DMS153 (cell line): ENCODE measurements at regions not wholly inside any gene's neighbourhood (a gene's known extent, or its start where the extent isn't known, plus 50 kb on each side); places are given as distances from the start of the nearest gene placed in this dataset.
"Not testable (repeated sequence)": the region's sequence is repeated elsewhere in the genome, so short reads cannot be mapped to it uniquely, and the experiment has no call there.

ENCODE experiments used
- DNase-seq: peaks from one replicate; lab custom pipeline; 2025; lab: John Stamatoyannopoulos, UW

DNA sequence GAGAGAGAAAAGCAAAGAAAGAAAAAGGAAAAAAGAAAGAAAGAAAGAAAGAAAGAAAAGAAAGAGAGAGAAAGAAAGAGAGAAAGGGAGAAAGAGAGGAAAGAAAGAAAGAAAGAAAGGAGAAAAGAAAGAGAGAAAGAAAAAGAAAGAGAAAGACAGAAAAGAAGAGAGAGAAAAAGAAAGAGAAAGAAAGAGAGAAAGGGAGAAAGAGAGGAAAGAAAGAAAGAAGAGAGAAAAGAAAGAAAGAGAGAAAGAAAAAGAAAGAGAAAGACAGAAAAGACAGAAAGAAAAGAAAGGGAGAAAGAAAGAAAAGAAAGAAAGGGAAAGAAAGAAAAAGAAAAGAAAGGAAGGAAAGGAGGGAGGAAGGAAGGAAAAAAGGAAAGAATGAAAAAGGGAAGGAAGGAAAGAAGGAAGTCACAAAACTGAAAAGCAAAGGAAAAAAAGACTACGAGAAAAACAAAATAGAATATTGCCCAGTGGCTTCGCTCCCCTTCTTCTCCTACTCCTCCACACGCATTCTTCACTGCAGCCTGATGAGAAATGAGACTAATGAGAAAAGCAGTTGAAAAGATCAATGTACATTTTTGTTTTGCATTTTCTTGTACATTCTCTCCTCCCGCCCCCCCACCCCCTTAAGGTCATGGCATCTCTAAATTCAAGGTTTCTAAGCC is 170.0 kb downstream of the SOD2 start:
- DNase-seq: no peak

GRCh38 chr6:159521962-159522361 is 171.1 kb downstream of the SOD2 start:
- DNase-seq: no peak

DNA sequence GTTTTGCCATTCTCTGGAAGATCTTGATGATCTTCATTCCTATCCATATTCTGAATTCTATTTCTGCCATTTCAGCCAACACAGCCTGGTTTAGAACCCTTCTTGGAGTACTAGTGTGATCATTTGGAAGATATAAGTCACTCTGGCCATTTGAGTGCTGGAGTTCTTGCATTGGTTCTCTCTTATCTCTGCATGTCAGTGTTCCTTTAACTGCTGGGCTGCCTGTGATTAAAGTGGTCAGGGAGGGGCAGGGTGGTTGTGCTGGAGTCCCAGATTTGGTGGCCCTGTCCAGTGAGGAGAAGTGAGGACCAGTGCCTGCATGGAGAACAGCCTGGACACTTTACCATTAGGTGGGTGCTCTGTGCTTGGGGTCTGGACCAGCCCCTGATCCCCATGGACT is 173.0 kb downstream of the SOD2 start:
- no peak for DNase-seq

GRCh38 chr6:159515811-159516210 is 177.2 kb downstream of the SOD2 start:
- DNase-seq: not testable (repeated sequence)

DNA sequence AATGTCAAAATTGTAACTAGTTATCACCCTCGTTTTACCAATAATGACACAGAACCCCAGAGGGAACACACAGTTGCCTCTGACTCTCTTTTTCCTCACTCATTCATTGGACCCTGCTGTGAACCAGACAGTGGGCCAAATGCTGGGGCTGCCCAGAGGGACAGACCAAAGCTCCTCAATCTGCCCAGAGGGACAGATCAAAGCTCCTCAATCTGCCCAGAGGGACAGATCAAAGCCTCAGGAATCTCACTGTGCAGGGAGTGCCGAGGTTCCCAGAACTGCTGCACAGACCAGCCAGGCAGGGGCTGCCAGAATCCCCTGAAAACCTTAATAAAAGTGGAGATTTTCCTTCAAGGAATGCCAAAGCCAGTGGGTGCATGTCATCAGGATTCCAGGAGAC is 179.1 kb downstream of the SOD2 start:
- no peak for DNase-seq

- no peak for DNase-seq
These were observed 179.8 kb downstream of the SOD2 start for GRCh38 chr6:159513074-159513720.

DNA sequence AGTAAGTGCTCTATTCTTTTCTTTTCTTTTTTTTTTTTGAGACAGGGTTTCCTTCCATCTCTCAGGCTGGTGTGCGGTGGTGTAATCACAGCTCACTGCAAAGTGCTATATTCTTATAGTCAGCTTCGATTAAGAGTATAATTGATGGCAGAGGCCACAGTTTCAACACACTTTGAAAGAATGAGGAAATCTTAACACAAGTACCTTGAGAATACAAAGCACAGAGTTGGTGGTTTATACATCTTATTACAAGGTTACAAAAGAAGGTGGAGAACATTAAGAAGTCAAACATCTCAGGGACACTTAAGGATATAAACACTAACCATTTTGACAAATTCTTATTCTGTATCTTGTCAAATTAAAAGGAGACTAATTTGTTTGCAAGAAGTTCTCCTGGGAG is 180.5 kb downstream of the SOD2 start:
- DNase-seq: no peak

- no peak for DNase-seq
These were observed 180.9 kb downstream of the SOD2 start for GRCh38 chr6:159512104-159512503.

DNA sequence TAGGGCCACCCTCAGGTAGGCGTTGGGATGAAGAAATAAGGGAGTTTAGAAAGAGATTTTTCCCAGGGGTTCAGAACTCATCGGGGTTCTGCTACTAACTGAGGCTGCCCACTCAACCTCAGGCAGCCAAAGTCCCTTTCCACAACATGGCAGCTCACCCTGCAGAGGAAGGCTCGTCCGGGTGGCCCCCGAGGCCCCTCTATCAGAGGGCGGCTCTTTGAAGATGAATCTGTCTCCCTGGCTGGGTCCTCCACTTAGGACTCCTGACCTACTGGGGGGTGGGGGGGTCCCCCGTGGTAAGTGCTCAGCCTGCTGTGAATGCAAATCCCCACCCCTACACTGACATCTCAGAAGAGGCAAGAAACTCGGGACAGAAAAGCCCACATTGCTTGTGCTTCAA is 182.9 kb downstream of the SOD2 start:
- DNase-seq: no peak

GRCh38 chr6:159508931-159509330 is 184.1 kb downstream of the SOD2 start:
- DNase-seq: no peak

GRCh38 chr6:159506048-159506447 is 187.0 kb downstream of the SOD2 start:
- DNase-seq: no peak

GRCh38 chr6:159505140-159505922 is 187.7 kb downstream of the SOD2 start:
- DNase-seq: no peak

- no peak for DNase-seq
These were observed 191.5 kb downstream of the SOD2 start for GRCh38 chr6:159501558-159501957.

DNA sequence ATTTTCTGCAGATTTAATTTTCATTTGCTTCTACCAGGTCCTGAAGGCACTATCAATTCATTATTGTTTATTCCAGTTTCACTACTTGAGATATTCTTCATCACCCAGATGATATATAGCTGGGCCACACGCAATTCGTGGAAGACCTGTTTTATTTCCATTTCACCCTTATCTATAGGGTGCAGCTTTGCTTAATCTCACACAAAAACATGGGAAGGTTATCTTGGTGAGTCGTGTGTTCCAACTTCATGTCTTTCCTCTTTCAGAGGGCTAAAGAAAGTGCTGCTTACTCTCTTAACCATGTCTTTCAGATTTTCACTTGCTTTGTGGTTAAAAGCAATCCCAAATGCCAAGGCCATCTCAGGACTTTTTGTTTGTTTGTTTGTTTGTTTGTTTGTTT is 194.0 kb downstream of the SOD2 start:
- DNase-seq: no peak

GRCh38 chr6:159494586-159494972 is 198.5 kb downstream of the SOD2 start:
- DNase-seq: no peak

DNA sequence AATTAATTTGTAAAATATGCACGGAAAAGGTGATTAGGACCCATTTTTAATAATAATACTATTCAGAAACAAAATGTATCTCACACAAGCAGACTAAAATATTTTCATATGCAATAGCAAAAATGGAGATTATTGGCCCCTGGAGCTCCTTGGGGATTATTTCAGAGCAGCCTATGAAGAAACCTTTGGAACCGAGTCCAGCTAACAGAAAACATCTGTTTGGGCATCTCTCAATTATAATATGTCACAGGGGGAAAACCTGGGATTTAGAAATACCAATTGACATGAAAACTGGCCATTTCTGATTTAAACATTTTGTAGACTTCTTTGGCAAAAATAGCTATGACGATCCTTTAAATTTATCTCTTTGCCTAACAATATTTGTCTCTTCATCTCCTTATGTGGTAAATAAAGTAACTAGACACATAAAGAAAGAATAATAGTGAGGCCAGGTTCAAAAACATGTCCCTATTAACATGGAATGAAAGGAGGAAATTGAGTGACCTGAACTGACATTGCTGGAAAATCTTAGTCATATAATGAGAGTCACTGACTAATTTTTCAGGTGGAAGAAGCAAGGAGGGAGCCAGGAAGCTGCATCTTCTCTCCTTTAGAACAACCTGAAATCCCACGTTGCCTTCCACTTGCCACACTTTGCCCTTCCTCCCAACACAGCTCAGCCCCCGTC is 199.0 kb downstream of the SOD2 start:
- no peak for DNase-seq

DNA sequence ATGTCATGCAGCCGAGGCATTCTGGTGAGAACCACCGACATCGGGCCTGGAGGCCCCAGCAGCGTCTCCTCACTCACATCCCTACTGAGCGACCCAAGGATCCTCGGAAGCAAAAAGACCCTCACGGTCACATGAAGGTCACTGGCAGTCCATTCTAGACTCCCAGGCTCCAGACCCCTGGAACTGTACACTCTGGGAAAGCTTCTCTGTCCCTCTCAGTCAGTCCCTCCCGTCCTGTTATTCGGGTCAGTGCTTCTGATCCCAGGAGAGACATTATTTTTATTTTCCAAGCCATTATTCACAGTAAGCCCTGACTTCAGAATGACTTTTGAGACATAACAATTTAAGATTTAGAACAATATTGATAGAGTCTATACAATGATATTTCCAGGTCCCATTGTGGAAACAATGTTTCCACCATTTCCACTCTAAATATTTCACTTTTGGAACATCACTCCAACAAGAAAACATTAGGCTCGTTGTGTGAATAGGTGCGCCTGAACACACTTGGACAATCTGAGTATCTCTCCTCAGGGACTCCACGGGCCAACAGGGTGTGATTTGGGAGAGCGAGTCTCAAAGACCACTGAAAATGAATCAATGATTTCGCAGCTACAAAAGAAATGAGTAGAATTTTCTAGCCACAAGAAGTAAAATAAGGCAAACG is 199.7 kb downstream of the SOD2 start:
- DNase-seq: no peak

DNA sequence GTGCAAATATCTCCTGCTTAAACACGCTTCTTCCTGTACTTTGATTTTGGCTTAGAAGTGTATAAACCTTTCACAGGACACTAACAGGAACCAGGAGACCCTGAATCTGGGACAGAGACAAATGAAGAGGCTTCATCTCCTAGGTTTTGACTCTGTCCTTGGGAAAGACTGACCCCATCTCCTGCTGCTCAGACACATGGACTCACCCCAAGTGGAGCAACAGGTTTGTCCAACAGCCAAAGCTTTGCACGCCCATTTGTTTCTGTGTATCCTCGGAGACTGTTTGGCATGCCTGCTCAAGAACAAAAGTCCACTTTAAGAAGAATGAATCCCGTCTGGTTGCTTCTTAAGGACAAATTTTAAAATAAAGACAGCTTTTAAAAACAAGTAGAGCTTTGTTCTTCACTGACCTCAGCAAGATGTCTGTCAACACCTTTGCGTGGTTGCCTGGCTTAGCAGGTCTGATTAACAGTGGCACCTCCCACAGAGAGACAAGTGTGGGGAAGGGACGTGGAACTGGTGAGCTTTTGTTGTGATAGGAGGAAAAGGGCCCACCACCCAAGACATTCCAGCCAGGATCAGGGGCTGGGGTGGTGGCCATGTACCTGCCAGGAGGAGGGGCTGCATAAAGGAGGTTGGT is 202.6 kb downstream of the SOD2 start:
- DNase-seq: no peak

GRCh38 chr6:159487636-159488035 is 205.4 kb downstream of the SOD2 start:
- DNase-seq: no peak

DNA sequence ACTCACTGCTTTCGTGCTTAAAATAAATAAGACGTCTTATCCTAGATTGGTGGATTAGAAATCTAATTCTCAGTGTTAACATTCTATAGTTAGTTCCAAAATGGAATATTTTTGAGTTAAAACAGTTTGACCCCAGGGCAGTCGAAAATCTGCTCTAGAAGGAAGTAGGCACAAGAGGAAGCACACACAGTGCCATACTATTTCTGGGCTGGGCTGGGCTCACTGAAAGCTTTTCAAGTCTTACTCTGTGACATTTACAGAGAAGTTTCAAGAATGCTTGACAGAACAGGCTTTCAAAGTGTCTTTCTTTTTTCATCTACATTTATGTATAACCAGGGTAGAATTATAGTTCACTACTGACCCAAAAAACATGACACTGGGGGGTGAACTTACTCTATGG is 209.8 kb downstream of the SOD2 start:
- no peak for DNase-seq

GRCh38 chr6:159481897-159482296 is 211.1 kb downstream of the SOD2 start:
- no peak for DNase-seq

DNA sequence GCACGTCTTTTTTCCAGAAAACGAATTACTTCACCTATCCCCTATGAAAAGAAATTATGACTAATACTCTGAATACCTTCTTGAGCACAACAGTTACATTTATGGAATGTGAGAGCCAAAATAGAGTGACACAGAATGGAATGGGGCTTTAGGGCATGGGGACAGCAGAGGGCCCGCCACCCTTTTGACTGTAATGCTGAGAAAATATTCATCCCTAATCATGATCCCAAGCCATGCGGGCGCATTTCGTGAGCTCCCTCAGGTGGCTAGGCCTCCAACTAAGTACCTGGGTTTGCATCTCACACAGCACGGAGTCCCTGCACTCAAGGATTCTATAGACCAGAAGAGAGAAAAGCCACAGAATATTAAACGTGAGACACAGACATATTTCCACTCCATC is 212.6 kb downstream of the SOD2 start:
- no peak for DNase-seq
